Loucy (cell line): ENCODE measurements at regions not wholly inside any gene's neighbourhood (a gene's known extent, or its start where the extent isn't known, plus 50 kb on each side); places are given as distances from the start of the nearest gene placed in this dataset.

Experiments used
- CTCF ChIP-seq: fragments of 200-600 bp; sonication (generic); conservative IDR thresholded peaks from 2 replicates; pipeline ENCODE4 v1.5.1; 2014; ENCODE audit warnings: mild to moderate bottlenecking, antibody characterized with exemption, low read length
- EZH2phosphoT487 ChIP-seq: fragments of 200-600 bp; IDR thresholded peaks from 2 replicates; pipeline ENCODE4 v1.6.1; 2018; ENCODE audit warnings: antibody characterized with exemption, mild to moderate bottlenecking, moderate library complexity, borderline replicate concordance

- TF ChIP-seq CTCF (no peak), EZH2phosphoT487 (no peak)
Measured at GRCh38 chr6:169991913-169992312, 240.5 kb downstream of the ERMARD start.
